GM15510 (cell line): ENCODE measurements at regions not wholly inside any gene's neighbourhood (a gene's known extent, or its start where the extent isn't known, plus 50 kb on each side); places are given as distances from the start of the nearest gene placed in this dataset.

Experiments used
- POLR2A ChIP-seq: IDR thresholded peaks from 3 replicates; pipeline ENCODE4 v1.6.1; 2011; ENCODE audit warnings: borderline replicate concordance; ENCODE audit not compliant: insufficient read length; ENCODE audit errors: extremely low read depth

GRCh38 chr11:115591380-115591779 lies 87.2 kb upstream of the CADM1 start:
- TF ChIP-seq POLR2A = no peak

- no peak for TF ChIP-seq POLR2A
Measured at GRCh38 chr11:115590254-115590653, 86.0 kb upstream of the CADM1 start.

GRCh38 chr11:115587718-115588342 lies 83.6 kb upstream of the CADM1 start:
- no peak for TF ChIP-seq POLR2A

- no peak for TF ChIP-seq POLR2A
Measured at GRCh38 chr11:115585361-115586024, 81.3 kb upstream of the CADM1 start.

GRCh38 chr11:115581871-115582639 lies 77.8 kb upstream of the CADM1 start:
- TF ChIP-seq POLR2A = no peak

- no peak for TF ChIP-seq POLR2A
Measured at GRCh38 chr11:115580927-115581680, 76.9 kb upstream of the CADM1 start.

GRCh38 chr11:115580416-115580815 lies 76.2 kb upstream of the CADM1 start:
- TF ChIP-seq POLR2A = no peak

GRCh38 chr11:115579181-115579825 lies 75.1 kb upstream of the CADM1 start:
- TF ChIP-seq POLR2A = no peak

GRCh38 chr11:115578275-115578674 lies 74.1 kb upstream of the CADM1 start:
- TF ChIP-seq POLR2A = no peak

- no peak for TF ChIP-seq POLR2A
Measured at GRCh38 chr11:115577701-115578100, 73.5 kb upstream of the CADM1 start.

GRCh38 chr11:115576606-115577380 lies 72.6 kb upstream of the CADM1 start:
- no peak for TF ChIP-seq POLR2A

- no peak for TF ChIP-seq POLR2A
Measured at GRCh38 chr11:115572551-115572950, 68.3 kb upstream of the CADM1 start.

GRCh38 chr11:115566180-115566764 lies 62.1 kb upstream of the CADM1 start:
- TF ChIP-seq POLR2A = no peak
